ENCODE measurements at regions not wholly inside any gene's neighbourhood (a gene's known extent, or its start where the extent isn't known, plus 50 kb on each side); places are given as distances from the start of the nearest gene placed in this dataset.

- Mint-ChIP-seq H3K27ac (no peak overlapping the region; the same call in 1 of the 2 replicates), H3K4me3 (no peak overlapping the region)
- ATAC-seq: no peak
Measured at GRCh38 chr20:22008456-22008855, 303.0 kb downstream of the PAX1 start.

GRCh38 chr20:22006306-22006705 is 300.8 kb downstream of the PAX1 start:
- TF ChIP-seq SOX15 (CRISPR knock-in tag; IDR thresholded peaks at IDR 0.05) (no peak), ZNF317 (CRISPR knock-in tag; IDR thresholded peaks at IDR 0.05; ENCODE audit: borderline replicate concordance, low read depth) (no peak), NFYB (CRISPR knock-in tag; conservative IDR thresholded peaks at IDR 0.05; ENCODE audit: low read depth) (no peak), HMGA2 (CRISPR knock-in tag; IDR thresholded peaks at IDR 0.05) (no peak), ZBTB21 (CRISPR knock-in tag; IDR thresholded peaks at IDR 0.05; ENCODE audit: borderline replicate concordance) (no peak), NFATC4 (CRISPR knock-in tag; IDR thresholded peaks at IDR 0.05) (no peak), NR1H2 (CRISPR knock-in tag; IDR thresholded peaks at IDR 0.05) (no peak), E2F5 (CRISPR knock-in tag; IDR thresholded peaks at IDR 0.05) (no peak), ZNF671 (CRISPR knock-in tag; IDR thresholded peaks at IDR 0.05) (no peak), ATF1 (CRISPR knock-in tag; IDR thresholded peaks at IDR 0.05) (no peak), HMGXB4 (CRISPR knock-in tag; IDR thresholded peaks at IDR 0.05) (no peak), FOXJ3 (CRISPR knock-in tag; IDR thresholded peaks at IDR 0.05; ENCODE audit: borderline replicate concordance) (no peak), E2F1 (CRISPR knock-in tag; IDR thresholded peaks at IDR 0.05) (no peak), OVOL2 (CRISPR knock-in tag; IDR thresholded peaks at IDR 0.05; ENCODE audit: borderline replicate concordance) (no peak)
- TF ChIP-seq, protein P1, sequence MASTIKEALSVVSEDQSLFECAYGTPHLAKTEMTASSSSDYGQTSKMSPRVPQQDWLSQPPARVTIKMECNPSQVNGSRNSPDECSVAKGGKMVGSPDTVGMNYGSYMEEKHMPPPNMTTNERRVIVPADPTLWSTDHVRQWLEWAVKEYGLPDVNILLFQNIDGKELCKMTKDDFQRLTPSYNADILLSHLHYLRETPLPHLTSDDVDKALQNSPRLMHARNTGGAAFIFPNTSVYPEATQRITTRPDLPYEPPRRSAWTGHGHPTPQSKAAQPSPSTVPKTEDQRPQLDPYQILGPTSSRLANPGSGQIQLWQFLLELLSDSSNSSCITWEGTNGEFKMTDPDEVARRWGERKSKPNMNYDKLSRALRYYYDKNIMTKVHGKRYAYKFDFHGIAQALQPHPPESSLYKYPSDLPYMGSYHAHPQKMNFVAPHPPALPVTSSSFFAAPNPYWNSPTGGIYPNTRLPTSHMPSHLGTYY (CRISPR knock-in tag; IDR thresholded peaks at IDR 0.05): no peak
- ChIA-PET CTCF (interaction anchor here (0.5 kb wide), 1 partner anchor 469 kb away, joined by 3 read pairs; no protein-coding TSS in a partner anchor), POLR2A (no interaction called here)
- 0 out of 2 replicates have a peak, but pooled peaks cover 2% of the 10 kb centered on the region for H3K4me1 Mint-ChIP-seq
- no peak for DNase-seq (ENCODE audit: low spot score)
- no peak for ATAC-seq
- H3K27ac Mint-ChIP-seq: no peak overlapping the region
- H3K4me3 Mint-ChIP-seq: no peak overlapping the region
- peaks cover 27% of the 10 kb centered on the region for H3K9me3 Mint-ChIP-seq
- no peaks in the 10 kb centered on the region; the same call in 1 of the 2 replicates for H3K27me3 Mint-ChIP-seq (ENCODE audit: low read depth)
- H3K36me3 Mint-ChIP-seq: peaks cover 24% of the 10 kb centered on the region

More at GRCh38 chr20:22008456-22008855, 303.0 kb downstream of the PAX1 start:
- ChIA-PET POLR2A (no interaction called here), CTCF (no interaction called here)
- no peak for TF ChIP-seq ZNF138 (CRISPR knock-in tag; conservative IDR thresholded peaks at IDR 0.05)
- no peak for TF ChIP-seq CDX4 (CRISPR knock-in tag; IDR thresholded peaks at IDR 0.05; ENCODE audit: borderline replicate concordance)
- no peak for TF ChIP-seq ZNF232 (CRISPR knock-in tag; IDR thresholded peaks at IDR 0.05)
- TF ChIP-seq ATF1 (CRISPR knock-in tag; IDR thresholded peaks at IDR 0.05): no peak
- no peak for TF ChIP-seq TEAD4 (CRISPR knock-in tag; IDR thresholded peaks at IDR 0.05)
- Mint-ChIP-seq H3K9me3 (peaks cover 27% of the 10 kb centered on the region), H3K4me1 (0 out of 2 replicates have a peak, but pooled peaks cover 2% of the 10 kb centered on the region), H3K36me3 (peaks cover 24% of the 10 kb centered on the region), H3K27me3 (ENCODE audit: low read depth) (no peaks in the 10 kb centered on the region; the same call in 1 of the 2 replicates)
- no peak for DNase-seq (ENCODE audit: low spot score)
